Astrocyte of the spinal cord (primary cell): ENCODE measurements at regions not wholly inside any gene's neighbourhood (a gene's known extent, or its start where the extent isn't known, plus 50 kb on each side); places are given as distances from the start of the nearest gene placed in this dataset.

Experiments used
- DNase-seq: peaks from one replicate; pipeline ENCODE4 v3.0.0; 2011; ENCODE audit warnings: low read depth, low spot score
- H3K4me3 ChIP-seq: 2 replicates; pipeline ENCODE4 v1.5.1; 2011; ENCODE audit warnings: low read depth, mild to moderate bottlenecking, low read length, moderate library complexity
- CTCF ChIP-seq: IDR thresholded peaks from 2 replicates; pipeline ENCODE4 v1.5.1; 2012; ENCODE audit warnings: low read depth, mild to moderate bottlenecking, low read length, inconsistent platforms
- in situ Hi-C: cut with HindIII; loops from 2 replicates; pipeline ENCODE4 v1.10.0; 2017; ENCODE audit warnings: low sequenced_read_pairs

- no peak overlapping the region for H3K4me3 ChIP-seq
- TF ChIP-seq CTCF: no peak
- in situ Hi-C loops: no loop called here
- DNase-seq: peak; percentile 15
Observed at GRCh38 chr3:191753196-191753595, 292.2 kb downstream of the PYDC2 start.

GRCh38 chr3:191761906-191762305, 300.9 kb downstream of the PYDC2 start:
- no peak for DNase-seq
- no peak for TF ChIP-seq CTCF
- in situ Hi-C loops: no loop called here
- no peak overlapping the region for H3K4me3 ChIP-seq

GRCh38 chr3:191762323-191762960, 301.5 kb downstream of the PYDC2 start:
- H3K4me3 ChIP-seq: no peak overlapping the region
- TF ChIP-seq CTCF: no peak
- in situ Hi-C loops: no loop called here
- peak; percentile 87 for DNase-seq

- DNase-seq: no peak
- no peak overlapping the region for H3K4me3 ChIP-seq
- no peak for TF ChIP-seq CTCF
- in situ Hi-C loops: no loop called here
Observed at GRCh38 chr3:191768421-191768820, 307.5 kb downstream of the PYDC2 start.

- no peak overlapping the region for H3K4me3 ChIP-seq
- in situ Hi-C loops: no loop called here
- DNase-seq: no peak
- TF ChIP-seq CTCF: no peak
Observed at GRCh38 chr3:191770541-191770940, 309.6 kb downstream of the PYDC2 start.

GRCh38 chr3:191774485-191774884, 313.5 kb downstream of the PYDC2 start:
- no peak for TF ChIP-seq CTCF
- in situ Hi-C loops: no loop called here
- H3K4me3 ChIP-seq: no peak overlapping the region
- peak; percentile 96 for DNase-seq
